MG63 (cell line): ENCODE measurements at regions not wholly inside any gene's neighbourhood (a gene's known extent, or its start where the extent isn't known, plus 50 kb on each side); places are given as distances from the start of the nearest gene placed in this dataset.
"Not testable (repeated sequence)": the region's sequence is repeated elsewhere in the genome, so short reads cannot be mapped to it uniquely, and the experiment has no call there.

Source experiments
- DNase-seq: peaks from one replicate; pipeline ENCODE4 v3.0.0-alpha.2; 2020
- H3K27me3 ChIP-seq: fragments of 250-450 bp; sonication (Bioruptor Pico); 2 replicates; pipeline ENCODE4 v1.5.1; 2020; ENCODE audit warnings: mild to moderate bottlenecking, moderate library complexity
- H3K36me3 ChIP-seq: fragments of 250-450 bp; sonication (Bioruptor Pico); 2 replicates; pipeline ENCODE4 v1.5.1; 2020; ENCODE audit warnings: mild to moderate bottlenecking, moderate library complexity
- H3K4me3 ChIP-seq: fragments of 250-450 bp; sonication (Bioruptor Pico); 2 replicates; pipeline ENCODE4 v1.5.1; 2020; ENCODE audit warnings: mild to moderate bottlenecking, moderate library complexity
- H3K9me3 ChIP-seq: fragments of 250-450 bp; sonication (Bioruptor Pico); 2 replicates; pipeline ENCODE4 v1.5.1; 2020; ENCODE audit warnings: mild to moderate bottlenecking, moderate library complexity

- DNase-seq, H3K4me3 ChIP-seq, H3K36me3 ChIP-seq, H3K27me3 ChIP-seq, H3K9me3 ChIP-seq: not testable (repeated sequence)
Observed at GRCh38 chr6:155798876-155799275, 343.2 kb upstream of the NOX3 start.

GRCh38 chr6:155795173-155795796 lies 339.6 kb upstream of the NOX3 start:
- H3K4me3 ChIP-seq: no peak overlapping the region
- H3K9me3 ChIP-seq: no peaks in the 10 kb centered on the region
- DNase-seq: no peak
- no peaks in the 10 kb centered on the region for H3K36me3 ChIP-seq
- H3K27me3 ChIP-seq: no peaks in the 10 kb centered on the region

GRCh38 chr6:155791891-155792290 lies 336.3 kb upstream of the NOX3 start:
- no peak overlapping the region for H3K4me3 ChIP-seq
- H3K36me3 ChIP-seq: no peaks in the 10 kb centered on the region
- no peaks in the 10 kb centered on the region for H3K9me3 ChIP-seq
- no peak for DNase-seq
- no peaks in the 10 kb centered on the region for H3K27me3 ChIP-seq

GRCh38 chr6:155791186-155791585 lies 335.5 kb upstream of the NOX3 start:
- no peak for DNase-seq
- H3K9me3 ChIP-seq: no peaks in the 10 kb centered on the region
- H3K4me3 ChIP-seq: no peak overlapping the region
- H3K27me3 ChIP-seq: no peaks in the 10 kb centered on the region
- H3K36me3 ChIP-seq: no peaks in the 10 kb centered on the region

GRCh38 chr6:155787168-155787567 lies 331.5 kb upstream of the NOX3 start:
- no peaks in the 10 kb centered on the region for H3K27me3 ChIP-seq
- H3K36me3 ChIP-seq: no peaks in the 10 kb centered on the region
- no peak overlapping the region for H3K4me3 ChIP-seq
- no peaks in the 10 kb centered on the region for H3K9me3 ChIP-seq
- no peak for DNase-seq

- no peaks in the 10 kb centered on the region for H3K36me3 ChIP-seq
- no peak for DNase-seq
Observed at GRCh38 chr6:155786528-155786927, 330.9 kb upstream of the NOX3 start.

GRCh38 chr6:155782739-155783459 lies 327.3 kb upstream of the NOX3 start:
- Histone ChIP-seq H3K4me3 (no peak overlapping the region), H3K36me3 (no peaks in the 10 kb centered on the region), H3K27me3 (no peaks in the 10 kb centered on the region), H3K9me3 (no peaks in the 10 kb centered on the region)
- no peak for DNase-seq

More at GRCh38 chr6:155786528-155786927, 330.9 kb upstream of the NOX3 start:
- H3K4me3 ChIP-seq: no peak overlapping the region
- H3K9me3 ChIP-seq: no peaks in the 10 kb centered on the region
- H3K27me3 ChIP-seq: no peaks in the 10 kb centered on the region

GRCh38 chr6:155782320-155782731 lies 326.7 kb upstream of the NOX3 start:
- no peaks in the 10 kb centered on the region for H3K36me3 ChIP-seq
- no peak overlapping the region for H3K4me3 ChIP-seq
- DNase-seq: peak; percentile 75
- H3K9me3 ChIP-seq: no peaks in the 10 kb centered on the region
- no peaks in the 10 kb centered on the region for H3K27me3 ChIP-seq

- Histone ChIP-seq H3K9me3 (no peaks in the 10 kb centered on the region), H3K4me3 (no peak overlapping the region), H3K27me3 (no peaks in the 10 kb centered on the region), H3K36me3 (no peaks in the 10 kb centered on the region)
- DNase-seq: no peak
Observed at GRCh38 chr6:155779456-155779855, 323.8 kb upstream of the NOX3 start.

- Histone ChIP-seq H3K36me3 (no peaks in the 10 kb centered on the region), H3K27me3 (no peaks in the 10 kb centered on the region), H3K4me3 (no peak overlapping the region), H3K9me3 (no peaks in the 10 kb centered on the region)
- DNase-seq: no peak
Observed at GRCh38 chr6:155778336-155778735, 322.7 kb upstream of the NOX3 start.

GRCh38 chr6:155771822-155772221 lies 316.2 kb upstream of the NOX3 start:
- Histone ChIP-seq H3K9me3 (peaks cover 4% of the 10 kb centered on the region; the same call in 1 of the 2 replicates), H3K4me3 (no peak overlapping the region), H3K27me3 (no peaks in the 10 kb centered on the region), H3K36me3 (no peaks in the 10 kb centered on the region)
- DNase-seq: no peak

- no peak for DNase-seq
- Histone ChIP-seq H3K36me3 (no peaks in the 10 kb centered on the region), H3K9me3 (peaks cover 4% of the 10 kb centered on the region; the same call in 1 of the 2 replicates)
Observed at GRCh38 chr6:155770856-155771255, 315.2 kb upstream of the NOX3 start.

GRCh38 chr6:155770313-155770712 lies 314.7 kb upstream of the NOX3 start:
- peaks cover 4% of the 10 kb centered on the region; the same call in 1 of the 2 replicates for H3K9me3 ChIP-seq
- no peak for DNase-seq
- no peak overlapping the region for H3K4me3 ChIP-seq
- H3K27me3 ChIP-seq: no peaks in the 10 kb centered on the region
- no peaks in the 10 kb centered on the region for H3K36me3 ChIP-seq

More at GRCh38 chr6:155770856-155771255, 315.2 kb upstream of the NOX3 start:
- H3K4me3 ChIP-seq: no peak overlapping the region
- no peaks in the 10 kb centered on the region for H3K27me3 ChIP-seq

GRCh38 chr6:155765275-155766194 lies 309.9 kb upstream of the NOX3 start:
- DNase-seq: no peak
- no peaks in the 10 kb centered on the region for H3K36me3 ChIP-seq
- H3K4me3 ChIP-seq: no peak overlapping the region
- H3K9me3 ChIP-seq: peaks cover 4% of the 10 kb centered on the region; the same call in 1 of the 2 replicates
- no peaks in the 10 kb centered on the region for H3K27me3 ChIP-seq

- Histone ChIP-seq H3K9me3 (no peaks in the 10 kb centered on the region), H3K36me3 (no peaks in the 10 kb centered on the region)
- no peak for DNase-seq
Observed at GRCh38 chr6:155762649-155763048, 307.0 kb upstream of the NOX3 start.

GRCh38 chr6:155755452-155755851 lies 299.8 kb upstream of the NOX3 start:
- H3K9me3 ChIP-seq: no peaks in the 10 kb centered on the region
- no peak overlapping the region for H3K4me3 ChIP-seq
- H3K36me3 ChIP-seq: no peaks in the 10 kb centered on the region
- no peaks in the 10 kb centered on the region for H3K27me3 ChIP-seq
- DNase-seq: no peak

More at GRCh38 chr6:155762649-155763048, 307.0 kb upstream of the NOX3 start:
- no peaks in the 10 kb centered on the region for H3K27me3 ChIP-seq
- H3K4me3 ChIP-seq: no peak overlapping the region

- not testable (repeated sequence) for H3K9me3 ChIP-seq, H3K36me3 ChIP-seq, DNase-seq, H3K27me3 ChIP-seq, H3K4me3 ChIP-seq
Observed at GRCh38 chr6:155748778-155749177, 293.1 kb upstream of the NOX3 start.
